ENCODE measurements at regions not wholly inside any gene's neighbourhood (a gene's known extent, or its start where the extent isn't known, plus 50 kb on each side); places are given as distances from the start of the nearest gene placed in this dataset.

DNA sequence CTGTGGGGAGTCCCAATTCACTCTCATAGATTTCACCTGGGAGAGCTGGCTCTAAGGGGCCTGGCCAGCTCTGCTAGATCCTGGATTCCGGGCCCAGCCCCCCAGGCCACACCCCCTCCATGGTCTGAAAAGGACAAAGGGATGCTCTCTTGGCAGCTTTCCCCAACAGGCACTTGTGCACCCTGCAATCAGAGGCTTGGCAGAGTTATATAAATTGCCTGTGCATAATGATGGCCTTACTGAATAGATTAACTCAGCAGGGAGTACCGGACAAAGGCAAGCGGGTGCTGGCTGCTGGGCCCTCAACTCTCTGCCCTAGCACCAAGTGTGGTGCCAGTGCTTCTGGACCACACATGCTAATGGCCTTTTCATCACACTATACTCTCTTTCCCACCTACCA is 461.6 kb downstream of the BUD13 start:
- DNase-seq (ENCODE audit: extremely low read depth, low read depth) = no peak
- H3K4me3 ChIP-seq (replicated peaks; ENCODE audit: low read depth, low read length) = no peak overlapping the region
- TF ChIP-seq CTCF (IDR thresholded peaks at IDR 0.05; ENCODE audit: low read depth, low read length, missing control alignments) = no peak

DNA sequence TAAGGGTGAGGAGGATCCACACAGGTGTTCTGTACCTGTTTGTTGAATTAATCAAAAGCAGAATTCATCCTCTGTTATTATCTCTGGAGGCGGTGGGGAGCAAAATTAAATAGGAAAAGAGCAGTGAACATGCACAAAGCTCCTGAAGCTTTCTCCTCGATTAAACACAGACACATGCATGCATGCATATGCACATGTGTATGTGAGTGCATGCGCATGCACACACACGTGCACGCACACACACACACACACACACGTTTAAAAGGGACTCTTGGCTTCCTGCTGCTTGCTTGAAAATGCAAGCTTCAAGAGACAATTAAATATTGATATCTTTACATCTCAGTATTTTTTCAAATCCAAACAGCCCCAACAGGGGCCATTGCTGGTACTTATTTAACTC is 462.1 kb downstream of the BUD13 start:
- H3K4me3 ChIP-seq (replicated peaks; ENCODE audit: low read depth, low read length) = no peak overlapping the region
- no peak for DNase-seq (ENCODE audit: extremely low read depth, low read depth)
- no peak for TF ChIP-seq CTCF (IDR thresholded peaks at IDR 0.05; ENCODE audit: low read depth, low read length, missing control alignments)

GRCh38 chr11:116310226-116310625 is 462.6 kb downstream of the BUD13 start:
- TF ChIP-seq CTCF (IDR thresholded peaks at IDR 0.05; ENCODE audit: low read depth, low read length, missing control alignments) = no peak
- H3K4me3 ChIP-seq (replicated peaks; ENCODE audit: low read depth, low read length) = no peak overlapping the region
- DNase-seq (ENCODE audit: extremely low read depth, low read depth) = no peak

DNA sequence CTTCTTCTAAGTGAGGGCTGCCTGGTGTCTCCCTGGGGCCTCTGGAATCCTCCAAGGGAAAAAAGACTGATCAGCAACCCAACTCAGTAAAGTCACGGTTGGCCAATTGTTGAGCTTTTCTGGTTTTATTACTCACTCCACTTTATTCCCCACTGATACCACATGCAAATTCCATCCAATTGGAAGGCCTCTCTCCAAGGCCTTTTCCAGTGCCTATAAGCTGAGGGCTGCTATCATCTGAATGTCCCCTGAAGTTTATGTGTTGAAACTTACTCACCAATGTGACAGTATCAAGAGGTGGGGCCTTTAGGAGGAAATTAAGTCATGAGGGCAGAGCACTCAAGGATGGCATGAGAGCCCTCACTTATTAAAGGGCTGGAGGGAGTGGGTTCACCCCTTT is 463.3 kb downstream of the BUD13 start:
- no peak overlapping the region for H3K4me3 ChIP-seq (replicated peaks; ENCODE audit: low read depth, low read length)
- DNase-seq (ENCODE audit: extremely low read depth, low read depth) = no peak
- TF ChIP-seq CTCF (IDR thresholded peaks at IDR 0.05; ENCODE audit: low read depth, low read length, missing control alignments) = no peak

DNA sequence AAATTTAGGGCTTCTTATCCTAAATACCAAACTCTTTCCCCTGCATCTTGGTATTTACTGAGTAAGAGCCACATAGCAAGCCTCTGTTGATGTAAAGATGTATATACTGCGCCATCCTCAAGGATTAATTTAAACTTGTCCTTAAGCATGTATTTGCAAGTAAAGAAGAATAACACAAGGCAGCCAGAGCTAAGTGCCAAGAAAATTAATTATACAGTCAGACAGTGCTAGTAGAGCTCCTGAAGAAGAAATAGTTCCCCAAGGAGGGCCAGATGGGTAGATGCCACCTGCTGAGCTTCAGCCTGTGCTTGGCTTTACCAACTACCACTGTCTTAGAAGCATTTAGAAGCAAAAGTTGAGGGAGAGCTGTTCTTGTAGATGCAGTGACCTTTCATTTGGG is 470.0 kb downstream of the BUD13 start:
- no peak for DNase-seq (ENCODE audit: extremely low read depth, low read depth)
- no peak overlapping the region for H3K4me3 ChIP-seq (replicated peaks; ENCODE audit: low read depth, low read length)
- no peak for TF ChIP-seq CTCF (IDR thresholded peaks at IDR 0.05; ENCODE audit: low read depth, low read length, missing control alignments)

- DNase-seq (ENCODE audit: extremely low read depth, low read depth) = no peak
- no peak overlapping the region for H3K4me3 ChIP-seq (replicated peaks; ENCODE audit: low read depth, low read length)
- no peak for TF ChIP-seq CTCF (IDR thresholded peaks at IDR 0.05; ENCODE audit: low read depth, low read length, missing control alignments)
Measured at GRCh38 chr11:116301141-116301540, 471.6 kb downstream of the BUD13 start.

GRCh38 chr11:116300232-116300631 is 472.6 kb downstream of the BUD13 start:
- H3K4me3 ChIP-seq (replicated peaks; ENCODE audit: low read depth, low read length) = no peak overlapping the region
- no peak for TF ChIP-seq CTCF (IDR thresholded peaks at IDR 0.05; ENCODE audit: low read depth, low read length, missing control alignments)
- no peak for DNase-seq (ENCODE audit: extremely low read depth, low read depth)
